AG04449 (cell line): ENCODE measurements at regions not wholly inside any gene's neighbourhood (a gene's known extent, or its start where the extent isn't known, plus 50 kb on each side); places are given as distances from the start of the nearest gene placed in this dataset.
"Not testable (repeated sequence)": the region's sequence is repeated elsewhere in the genome, so short reads cannot be mapped to it uniquely, and the experiment has no call there.

Experiments
- CTCF ChIA-PET: fragments of 350-600 bp; formaldehyde crosslinking; extraction: SDS; loops from one replicate; lab custom pipeline; 2021; ENCODE audit warnings: antibody characterized with exemption; lab: Yijun Ruan, JAX
- POLR2A ChIA-PET: fragments of 400-600, 350-600 bp; formaldehyde crosslinking; extraction: SDS; loops from one replicate; lab custom pipeline; 2020; ENCODE audit warnings: antibody characterized with exemption, inconsistent platforms; lab: Yijun Ruan, JAX
- DNase-seq: peaks from one replicate; pipeline ENCODE4 v3.0.0-alpha.2; 2010; ENCODE audit warnings: low read depth, low spot score
- H3K4me3 ChIP-seq: 2 replicates; pipeline ENCODE4 v1.5.1; 2011; ENCODE audit warnings: low read depth, mild to moderate bottlenecking, control low read depth, low read length
- CTCF ChIP-seq: IDR thresholded peaks from one replicate; pipeline ENCODE4 v1.5.1; 2011; ENCODE audit warnings: mild to moderate bottlenecking, moderate library complexity, low read length, control low read depth, inconsistent platforms; ENCODE audit not compliant: insufficient read depth; ENCODE audit errors: missing control alignments

GRCh38 chr2:13826314-13826853 is 806.1 kb upstream of the LRATD1 start:
- DNase-seq, result no peak
- ChIA-PET POLR2A (no interaction called here), CTCF (no interaction called here)
- H3K4me3 ChIP-seq, result no peak overlapping the region
- no peak for TF ChIP-seq CTCF

- no peak for DNase-seq
- ChIA-PET CTCF (no interaction called here), POLR2A (no interaction called here)
- no peak for TF ChIP-seq CTCF
- H3K4me3 ChIP-seq, result no peak overlapping the region
Measured at GRCh38 chr2:13858626-13859025, 773.9 kb upstream of the LRATD1 start.

- H3K4me3 ChIP-seq, CTCF ChIA-PET, POLR2A ChIA-PET, DNase-seq: not testable (repeated sequence)
Measured at GRCh38 chr2:13868275-13868674, 764.2 kb upstream of the LRATD1 start.

- H3K4me3 ChIP-seq, result no peak overlapping the region
- ChIA-PET CTCF (no interaction called here), POLR2A (no interaction called here)
- TF ChIP-seq CTCF, result no peak
- no peak for DNase-seq
Measured at GRCh38 chr2:13876491-13877037, 756.0 kb upstream of the LRATD1 start.

- ChIA-PET CTCF (no interaction called here), POLR2A (no interaction called here)
- no peak for TF ChIP-seq CTCF
- H3K4me3 ChIP-seq, result no peak overlapping the region
- DNase-seq, result no peak
Measured at GRCh38 chr2:13877571-13877970, 754.9 kb upstream of the LRATD1 start.

- DNase-seq, result no peak
- CTCF ChIA-PET, result no interaction called here
- POLR2A ChIA-PET, result no interaction called here
- no peak for TF ChIP-seq CTCF
- no peak overlapping the region for H3K4me3 ChIP-seq
Measured at GRCh38 chr2:13884291-13884976, 748.1 kb upstream of the LRATD1 start.
